OCI-LY1 (cell line): ENCODE measurements at regions not wholly inside any gene's neighbourhood (a gene's known extent, or its start where the extent isn't known, plus 50 kb on each side); places are given as distances from the start of the nearest gene placed in this dataset.

Source experiments
- EZH2 ChIP-seq: fragments of 200-600 bp; sonication (generic), shearing (Covaris generic); IDR thresholded peaks from 2 replicates; pipeline ENCODE4 v1.8.0; 2017; ENCODE audit warnings: borderline replicate concordance, mixed run types, mild to moderate bottlenecking, antibody characterized with exemption, low read length, moderate library complexity, mixed read lengths
- TF ChIP-seq, protein P1 (sequence below): fragments of 200-600 bp; sonication (generic), shearing (Covaris generic); IDR thresholded peaks from 2 replicates; pipeline ENCODE4 v1.5.1; 2017; ENCODE audit warnings: mild to moderate bottlenecking, antibody characterized with exemption, low read length, moderate library complexity, mixed read lengths

DNA sequence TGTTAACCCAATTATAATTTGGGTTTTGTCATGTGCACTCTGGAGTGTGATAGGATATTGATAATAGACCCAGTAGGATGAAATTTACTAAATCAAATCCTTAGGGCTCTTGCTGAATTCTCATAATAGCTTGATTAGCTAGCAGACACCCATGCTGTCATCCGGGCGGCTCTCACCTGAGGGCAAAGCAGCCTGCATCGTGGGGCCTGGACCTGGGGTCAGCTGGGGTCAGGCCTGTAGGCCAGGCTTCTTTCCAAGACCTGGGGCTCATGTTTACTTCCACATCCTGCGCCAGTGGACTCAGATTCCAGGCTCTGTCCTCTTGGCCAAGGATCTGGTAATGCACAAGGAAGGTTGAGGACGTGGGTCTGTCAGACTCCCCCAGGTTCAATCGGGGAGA lies 486.3 kb downstream of the NPHP4 start:
- TF ChIP-seq, protein P1, sequence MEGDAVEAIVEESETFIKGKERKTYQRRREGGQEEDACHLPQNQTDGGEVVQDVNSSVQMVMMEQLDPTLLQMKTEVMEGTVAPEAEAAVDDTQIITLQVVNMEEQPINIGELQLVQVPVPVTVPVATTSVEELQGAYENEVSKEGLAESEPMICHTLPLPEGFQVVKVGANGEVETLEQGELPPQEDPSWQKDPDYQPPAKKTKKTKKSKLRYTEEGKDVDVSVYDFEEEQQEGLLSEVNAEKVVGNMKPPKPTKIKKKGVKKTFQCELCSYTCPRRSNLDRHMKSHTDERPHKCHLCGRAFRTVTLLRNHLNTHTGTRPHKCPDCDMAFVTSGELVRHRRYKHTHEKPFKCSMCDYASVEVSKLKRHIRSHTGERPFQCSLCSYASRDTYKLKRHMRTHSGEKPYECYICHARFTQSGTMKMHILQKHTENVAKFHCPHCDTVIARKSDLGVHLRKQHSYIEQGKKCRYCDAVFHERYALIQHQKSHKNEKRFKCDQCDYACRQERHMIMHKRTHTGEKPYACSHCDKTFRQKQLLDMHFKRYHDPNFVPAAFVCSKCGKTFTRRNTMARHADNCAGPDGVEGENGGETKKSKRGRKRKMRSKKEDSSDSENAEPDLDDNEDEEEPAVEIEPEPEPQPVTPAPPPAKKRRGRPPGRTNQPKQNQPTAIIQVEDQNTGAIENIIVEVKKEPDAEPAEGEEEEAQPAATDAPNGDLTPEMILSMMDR = no peak
- TF ChIP-seq EZH2 = no peak
